ENCODE measurements at regions not wholly inside any gene's neighbourhood (a gene's known extent, or its start where the extent isn't known, plus 50 kb on each side); places are given as distances from the start of the nearest gene placed in this dataset.

DNA sequence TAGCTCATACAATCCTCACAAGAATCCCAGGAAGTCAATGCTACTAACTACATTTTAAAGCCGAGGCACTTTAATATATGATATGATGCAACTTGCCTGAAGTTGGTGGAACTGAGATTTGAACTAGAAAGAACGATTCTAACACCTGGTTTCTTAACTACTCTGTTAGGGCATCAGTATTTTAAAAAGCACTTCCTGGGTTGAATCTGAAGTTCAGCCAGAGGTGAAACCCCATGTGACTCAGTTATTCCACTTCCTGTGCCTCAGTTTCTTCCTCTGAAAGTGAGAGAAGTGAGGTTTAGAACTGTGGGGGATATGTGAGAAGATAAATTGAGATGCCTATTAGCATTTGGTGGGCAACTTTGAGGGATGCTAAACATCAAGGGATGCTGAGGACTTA lies 129.4 kb upstream of the ANKFN1 start:
- TF ChIP-seq, protein P1, sequence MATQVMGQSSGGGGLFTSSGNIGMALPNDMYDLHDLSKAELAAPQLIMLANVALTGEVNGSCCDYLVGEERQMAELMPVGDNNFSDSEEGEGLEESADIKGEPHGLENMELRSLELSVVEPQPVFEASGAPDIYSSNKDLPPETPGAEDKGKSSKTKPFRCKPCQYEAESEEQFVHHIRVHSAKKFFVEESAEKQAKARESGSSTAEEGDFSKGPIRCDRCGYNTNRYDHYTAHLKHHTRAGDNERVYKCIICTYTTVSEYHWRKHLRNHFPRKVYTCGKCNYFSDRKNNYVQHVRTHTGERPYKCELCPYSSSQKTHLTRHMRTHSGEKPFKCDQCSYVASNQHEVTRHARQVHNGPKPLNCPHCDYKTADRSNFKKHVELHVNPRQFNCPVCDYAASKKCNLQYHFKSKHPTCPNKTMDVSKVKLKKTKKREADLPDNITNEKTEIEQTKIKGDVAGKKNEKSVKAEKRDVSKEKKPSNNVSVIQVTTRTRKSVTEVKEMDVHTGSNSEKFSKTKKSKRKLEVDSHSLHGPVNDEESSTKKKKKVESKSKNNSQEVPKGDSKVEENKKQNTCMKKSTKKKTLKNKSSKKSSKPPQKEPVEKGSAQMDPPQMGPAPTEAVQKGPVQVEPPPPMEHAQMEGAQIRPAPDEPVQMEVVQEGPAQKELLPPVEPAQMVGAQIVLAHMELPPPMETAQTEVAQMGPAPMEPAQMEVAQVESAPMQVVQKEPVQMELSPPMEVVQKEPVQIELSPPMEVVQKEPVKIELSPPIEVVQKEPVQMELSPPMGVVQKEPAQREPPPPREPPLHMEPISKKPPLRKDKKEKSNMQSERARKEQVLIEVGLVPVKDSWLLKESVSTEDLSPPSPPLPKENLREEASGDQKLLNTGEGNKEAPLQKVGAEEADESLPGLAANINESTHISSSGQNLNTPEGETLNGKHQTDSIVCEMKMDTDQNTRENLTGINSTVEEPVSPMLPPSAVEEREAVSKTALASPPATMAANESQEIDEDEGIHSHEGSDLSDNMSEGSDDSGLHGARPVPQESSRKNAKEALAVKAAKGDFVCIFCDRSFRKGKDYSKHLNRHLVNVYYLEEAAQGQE (IDR thresholded peaks at IDR 0.05; ENCODE audit: insufficient replicate concordance, low read depth), result no peak
- TF ChIP-seq CTCF (IDR thresholded peaks at IDR 0.05; ENCODE audit: insufficient read depth, low read length), result no peak

All from HL-60 (cell line).